Lower leg skin (tissue), 3 donors: ENCODE measurements at regions not wholly inside any gene's neighbourhood (a gene's known extent, or its start where the extent isn't known, plus 50 kb on each side); places are given as distances from the start of the nearest gene placed in this dataset.

ENCODE experiments used
- CTCF ChIP-seq, 3 donors: fragments of 450-650 bp; IDR thresholded peaks; one replicate each; pipeline ENCODE4 v1.5.1; 2016; ENCODE audit warnings: antibody characterized with exemption in 3 of 3, mild to moderate bottlenecking in 3 of 3, moderate library complexity in 2 of 3
- POLR2A ChIP-seq, 2 donors: fragments of 450-650 bp; IDR thresholded peaks; one replicate each; pipeline ENCODE4 v1.6.1; 2016 to 2017; ENCODE audit warnings: antibody characterized with exemption in 2 of 2, mild to moderate bottlenecking in 1 of 2, moderate library complexity in 1 of 2

DNA sequence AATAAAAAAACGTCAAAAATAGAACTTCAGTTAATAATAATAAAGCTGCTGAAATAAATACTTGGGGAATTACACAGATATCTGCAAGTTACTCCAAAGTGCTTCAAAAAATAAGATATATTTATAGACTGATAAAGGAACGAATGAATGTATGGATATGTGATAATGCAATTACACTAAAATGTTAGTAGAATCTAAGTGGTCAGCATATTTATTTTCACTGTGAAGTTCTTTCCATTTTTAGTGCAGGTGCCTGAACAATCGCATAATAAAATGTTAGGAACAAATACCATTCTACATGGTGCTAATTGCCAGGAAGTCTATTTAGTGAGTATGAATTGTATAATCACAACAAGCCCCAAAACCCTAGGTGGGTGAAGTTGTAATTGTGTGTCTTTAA lies 169.6 kb upstream of the RGPD4 start:
- TF ChIP-seq POLR2A (IDR thresholded peaks at IDR 0.05) (no peak), CTCF (IDR thresholded peaks at IDR 0.05) (no peak)
